Esophagus muscularis mucosa (tissue), 4 donors: ENCODE measurements at regions not wholly inside any gene's neighbourhood (a gene's known extent, or its start where the extent isn't known, plus 50 kb on each side); places are given as distances from the start of the nearest gene placed in this dataset.

ENCODE experiments used
- DNase-seq: peaks from one replicate; pipeline ENCODE4 v3.0.0-alpha.2; 2017; ENCODE audit errors: extremely low spot score
- H3K27ac ChIP-seq, 4 donors: fragments of 200-600 bp; sonication (generic); replicated peaks in 1 of 4; 1 replicate in 3 of 4; 2 replicates in 1 of 4; pipeline ENCODE4 v1.5.1; 2016 to 2019; ENCODE audit warnings: mild to moderate bottlenecking in 1 of 4
- H3K27me3 ChIP-seq, 4 donors: fragments of 200-600 bp; sonication (generic); one replicate each; pipeline versions ENCODE4 v1.5.1 to v1.6.0; 2016 to 2019
- H3K36me3 ChIP-seq, 4 donors: fragments of 200-600 bp; sonication (generic); one replicate each; pipeline ENCODE4 v1.5.1; 2016 to 2019
- H3K4me1 ChIP-seq, 4 donors: fragments of 200-600 bp; sonication (generic); one replicate each; pipeline ENCODE4 v1.5.1; 2016 to 2019
- H3K4me3 ChIP-seq, 4 donors: fragments of 200-600 bp; sonication (generic); 1 replicate in 2 of 4; 2 replicates in 2 of 4; pipeline ENCODE4 v1.5.1; 2016 to 2019; ENCODE audit warnings: mild to moderate bottlenecking in 4 of 4, moderate library complexity in 1 of 4
- H3K9me3 ChIP-seq, 4 donors: fragments of 200-600 bp; sonication (generic); 1 replicate in 3 of 4; 2 replicates in 1 of 4; pipeline ENCODE4 v1.5.1; 2016 to 2019
- EP300 ChIP-seq: sonication (generic); formaldehyde crosslinking; IDR thresholded peaks from one replicate; pipeline ENCODE4 v1.6.1; 2017; ENCODE audit warnings: antibody characterized with exemption
- POLR2A ChIP-seq: fragments of 450-650 bp; IDR thresholded peaks from one replicate; pipeline ENCODE4 v1.6.1; 2017; ENCODE audit warnings: antibody characterized with exemption, moderate library complexity, mild to moderate bottlenecking, low read depth
- POLR2AphosphoS5 ChIP-seq, 2 donors: sonication (generic); formaldehyde crosslinking; IDR thresholded peaks; one replicate each; pipeline ENCODE4 v1.6.1; 2017; ENCODE audit warnings: antibody characterized with exemption in 2 of 2
- WGBS: methylation state at CpG from one replicate; pipeline ENCODE4 v1.1.5; 2018; 5-methylcytosine and 5-hydroxymethylcytosine counted together
- intact Hi-C: fragments of 100-400 bp; cut with DNase I; formaldehyde crosslinking; loops from one replicate; pipeline ENCODE4 v1.15.1; 2023
- TF ChIP-seq, protein P1 (sequence below), 3 experiments: fragments of 200-600 bp in 2 of 3; fragments of 450-650 bp in 1 of 3; sonication (generic) in 2 of 3; IDR thresholded peaks; one replicate each; pipeline ENCODE4 v1.5.1; 2017 to 2019; ENCODE audit warnings: antibody characterized with exemption in 3 of 3, mild to moderate bottlenecking in 2 of 3, moderate library complexity in 1 of 3

DNA sequence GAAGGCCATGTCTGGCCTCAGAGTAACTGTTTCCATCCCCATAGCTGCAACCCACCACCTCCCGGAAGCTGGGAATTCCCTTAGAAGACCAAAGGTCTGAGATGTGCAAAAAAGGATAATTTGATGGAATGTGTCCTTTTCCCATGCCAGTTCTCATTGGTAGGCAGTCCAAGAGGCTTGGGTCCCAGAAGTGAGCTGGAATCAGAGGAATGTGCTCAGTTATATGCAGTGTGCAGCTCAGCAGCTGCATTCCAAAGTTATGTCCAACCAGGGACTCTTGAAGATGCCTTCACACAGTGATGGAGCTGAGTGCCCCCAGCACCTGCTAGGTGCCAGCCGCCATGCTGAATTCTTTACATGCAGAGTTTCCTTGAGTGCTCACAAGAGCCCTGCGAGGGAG lies 583.9 kb upstream of the TBX3 start:
- 100% methylated on average over 1 of the region's 3 CpGs for WGBS
- intact Hi-C loops: no loop called here
- Histone ChIP-seq H3K4me3 (no peak overlapping the region), H3K9me3 (no peaks in the 10 kb centered on the region), H3K27me3 (no peaks in the 10 kb centered on the region), H3K4me1 (no peaks in the 10 kb centered on the region), H3K36me3 (no peaks in the 10 kb centered on the region), H3K27ac (no peak overlapping the region)
- no peak for DNase-seq
- TF ChIP-seq, protein P1, sequence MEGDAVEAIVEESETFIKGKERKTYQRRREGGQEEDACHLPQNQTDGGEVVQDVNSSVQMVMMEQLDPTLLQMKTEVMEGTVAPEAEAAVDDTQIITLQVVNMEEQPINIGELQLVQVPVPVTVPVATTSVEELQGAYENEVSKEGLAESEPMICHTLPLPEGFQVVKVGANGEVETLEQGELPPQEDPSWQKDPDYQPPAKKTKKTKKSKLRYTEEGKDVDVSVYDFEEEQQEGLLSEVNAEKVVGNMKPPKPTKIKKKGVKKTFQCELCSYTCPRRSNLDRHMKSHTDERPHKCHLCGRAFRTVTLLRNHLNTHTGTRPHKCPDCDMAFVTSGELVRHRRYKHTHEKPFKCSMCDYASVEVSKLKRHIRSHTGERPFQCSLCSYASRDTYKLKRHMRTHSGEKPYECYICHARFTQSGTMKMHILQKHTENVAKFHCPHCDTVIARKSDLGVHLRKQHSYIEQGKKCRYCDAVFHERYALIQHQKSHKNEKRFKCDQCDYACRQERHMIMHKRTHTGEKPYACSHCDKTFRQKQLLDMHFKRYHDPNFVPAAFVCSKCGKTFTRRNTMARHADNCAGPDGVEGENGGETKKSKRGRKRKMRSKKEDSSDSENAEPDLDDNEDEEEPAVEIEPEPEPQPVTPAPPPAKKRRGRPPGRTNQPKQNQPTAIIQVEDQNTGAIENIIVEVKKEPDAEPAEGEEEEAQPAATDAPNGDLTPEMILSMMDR (IDR thresholded peaks at IDR 0.05): no peak
- no peak for TF ChIP-seq POLR2A
- TF ChIP-seq EP300: no peak
- TF ChIP-seq POLR2AphosphoS5 (IDR thresholded peaks at IDR 0.05): no peak

DNA sequence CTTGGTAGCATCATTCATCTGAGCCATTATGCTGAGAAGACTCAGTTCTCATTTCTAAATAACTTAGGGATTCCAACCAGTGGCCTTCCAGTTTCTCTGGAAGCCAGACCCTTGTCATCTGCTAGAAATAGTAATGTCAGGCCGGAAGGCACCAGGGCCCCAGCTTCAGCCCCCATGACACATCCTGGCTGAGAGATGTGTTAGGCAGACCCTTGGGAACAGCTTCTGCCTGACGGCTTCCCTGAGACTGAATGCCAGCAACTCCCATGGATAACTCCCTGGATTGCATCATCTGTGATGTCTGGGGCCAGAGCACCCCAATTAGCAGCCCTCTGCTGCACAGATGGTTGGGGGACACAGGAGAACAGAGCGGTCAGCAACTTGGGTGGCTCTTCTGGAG lies 583.5 kb upstream of the TBX3 start:
- Histone ChIP-seq H3K27me3 (no peaks in the 10 kb centered on the region), H3K4me3 (no peak overlapping the region), H3K9me3 (no peaks in the 10 kb centered on the region), H3K27ac (no peak overlapping the region), H3K36me3 (no peaks in the 10 kb centered on the region), H3K4me1 (no peaks in the 10 kb centered on the region)
- TF ChIP-seq EP300 (no peak), POLR2A (no peak), POLR2AphosphoS5 (IDR thresholded peaks at IDR 0.05) (no peak)
- TF ChIP-seq, protein P1 (IDR thresholded peaks at IDR 0.05): no peak
- 69% methylated on average over 3 of the region's 3 CpGs for WGBS
- no peak for DNase-seq
- intact Hi-C loops: no loop called here

DNA sequence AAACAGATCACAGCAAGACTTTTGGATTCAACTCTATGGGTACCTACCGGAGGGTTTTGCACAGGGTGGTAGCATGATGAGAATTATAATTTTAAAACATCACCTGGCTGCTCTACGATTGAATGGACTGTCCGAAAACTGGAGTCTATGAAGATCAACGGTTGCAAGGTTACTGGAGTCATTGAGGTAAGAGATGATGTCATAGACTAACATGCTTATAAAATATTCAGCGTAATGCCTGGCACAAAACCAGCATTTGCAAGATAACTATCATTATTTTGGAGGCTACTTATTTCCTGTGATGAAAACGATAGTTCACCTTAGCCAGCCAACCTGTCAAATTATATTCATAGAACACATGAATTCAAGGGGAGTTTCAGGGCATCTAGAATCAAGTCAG lies 580.6 kb upstream of the TBX3 start:
- H3K4me1 ChIP-seq: no peaks in the 10 kb centered on the region
- no peak overlapping the region for H3K27ac ChIP-seq
- intact Hi-C loops: no loop called here
- WGBS: 82% methylated on average over 6 of the region's 6 CpGs
- H3K27me3 ChIP-seq: no peaks in the 10 kb centered on the region
- DNase-seq: no peak
- H3K9me3 ChIP-seq: no peaks in the 10 kb centered on the region
- H3K36me3 ChIP-seq: no peaks in the 10 kb centered on the region
- H3K4me3 ChIP-seq: no peak overlapping the region
- TF ChIP-seq POLR2AphosphoS5 (IDR thresholded peaks at IDR 0.05) (no peak), EP300 (no peak), POLR2A (no peak)
- TF ChIP-seq, protein P1 (IDR thresholded peaks at IDR 0.05): no peak

DNA sequence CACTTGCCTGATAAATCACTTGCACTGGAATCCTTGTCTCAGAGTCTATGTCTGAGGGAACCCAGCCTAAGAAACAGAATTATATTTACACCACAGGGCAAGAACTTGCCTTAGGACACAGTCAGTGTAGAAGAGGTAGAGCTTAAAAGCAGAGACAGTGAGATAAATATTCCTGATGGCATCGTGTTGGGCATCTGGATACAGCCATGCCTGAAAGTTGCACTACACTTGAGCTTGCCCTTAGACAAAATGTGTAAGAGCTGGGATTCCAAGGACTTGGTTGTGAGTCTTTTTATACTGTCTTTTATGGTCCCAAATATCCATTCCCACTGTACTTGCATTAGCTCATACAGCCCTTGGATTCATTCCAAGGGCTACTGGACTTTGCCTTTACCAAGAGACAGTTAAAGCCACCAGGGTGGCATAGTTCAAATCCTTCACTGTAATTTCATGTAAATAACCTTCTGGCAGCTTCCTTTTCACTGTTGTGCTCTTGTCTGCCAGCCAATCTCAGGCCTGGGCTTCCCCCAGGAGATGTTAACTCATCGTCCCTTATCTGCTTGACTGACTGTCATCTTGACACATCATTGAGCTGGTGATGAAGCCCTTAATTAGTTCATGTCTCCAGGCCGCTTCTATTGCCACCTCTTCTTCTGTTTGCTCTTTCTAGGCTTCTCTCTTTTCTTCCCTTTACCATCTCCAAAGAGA lies 577.9 kb upstream of the TBX3 start:
- intact Hi-C loops: no loop called here
- Histone ChIP-seq H3K36me3 (no peaks in the 10 kb centered on the region), H3K9me3 (no peaks in the 10 kb centered on the region), H3K4me3 (no peak overlapping the region), H3K27me3 (no peaks in the 10 kb centered on the region), H3K27ac (no peak overlapping the region), H3K4me1 (no peaks in the 10 kb centered on the region)
- DNase-seq: no peak
- TF ChIP-seq POLR2AphosphoS5 (IDR thresholded peaks at IDR 0.05): no peak
- TF ChIP-seq EP300: no peak
- no peak for TF ChIP-seq POLR2A
- TF ChIP-seq, protein P1 (IDR thresholded peaks at IDR 0.05): no peak
- WGBS: 60% methylated on average over 3 of the region's 3 CpGs
